ENCODE measurements at regions not wholly inside any gene's neighbourhood (a gene's known extent, or its start where the extent isn't known, plus 50 kb on each side); places are given as distances from the start of the nearest gene placed in this dataset.

DNA sequence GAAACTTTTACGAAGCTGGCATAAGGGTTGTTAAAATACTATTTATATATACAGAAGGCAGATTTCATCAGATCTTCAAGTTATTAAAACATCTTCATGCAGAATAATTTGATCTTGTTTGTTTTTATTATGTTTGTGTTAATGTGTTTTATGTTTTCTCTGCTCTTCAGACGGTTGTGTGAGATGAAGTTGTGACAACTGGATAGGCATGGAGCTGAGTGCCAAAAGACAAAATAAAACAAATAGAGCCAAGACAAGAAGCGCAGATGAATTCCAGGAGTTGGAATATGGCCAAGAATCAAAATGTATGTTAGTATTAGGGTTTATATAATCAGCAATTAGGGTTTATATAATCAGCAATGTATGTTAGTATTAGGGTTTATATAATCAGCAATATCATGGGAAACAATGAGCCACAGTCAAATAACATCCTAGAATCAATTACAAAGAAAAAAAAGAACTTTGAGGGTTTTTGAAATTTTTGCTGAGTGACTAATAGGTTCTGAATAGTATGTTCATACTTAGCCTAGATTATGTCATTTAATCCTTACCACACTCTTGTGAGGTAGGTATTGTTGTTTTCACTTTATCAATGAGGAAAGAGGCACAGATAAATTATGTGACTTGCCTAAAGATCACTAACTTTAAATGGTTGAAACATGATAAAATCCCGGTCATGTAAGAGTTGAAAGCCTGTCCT, 488.0 kb upstream of the STEAP1 start:
- no peak overlapping the region for H3K4me3 ChIP-seq (ENCODE audit: low read depth, low read length)
- no peak for DNase-seq (ENCODE audit: low read depth)
- TF ChIP-seq, protein P1, sequence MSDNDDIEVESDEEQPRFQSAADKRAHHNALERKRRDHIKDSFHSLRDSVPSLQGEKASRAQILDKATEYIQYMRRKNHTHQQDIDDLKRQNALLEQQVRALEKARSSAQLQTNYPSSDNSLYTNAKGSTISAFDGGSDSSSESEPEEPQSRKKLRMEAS (IDR thresholded peaks at IDR 0.05; ENCODE audit: low read depth, low read length): no peak
- TF ChIP-seq MYC (IDR thresholded peaks at IDR 0.05; ENCODE audit: low read depth, low read length): no peak
- TF ChIP-seq, protein P2, sequence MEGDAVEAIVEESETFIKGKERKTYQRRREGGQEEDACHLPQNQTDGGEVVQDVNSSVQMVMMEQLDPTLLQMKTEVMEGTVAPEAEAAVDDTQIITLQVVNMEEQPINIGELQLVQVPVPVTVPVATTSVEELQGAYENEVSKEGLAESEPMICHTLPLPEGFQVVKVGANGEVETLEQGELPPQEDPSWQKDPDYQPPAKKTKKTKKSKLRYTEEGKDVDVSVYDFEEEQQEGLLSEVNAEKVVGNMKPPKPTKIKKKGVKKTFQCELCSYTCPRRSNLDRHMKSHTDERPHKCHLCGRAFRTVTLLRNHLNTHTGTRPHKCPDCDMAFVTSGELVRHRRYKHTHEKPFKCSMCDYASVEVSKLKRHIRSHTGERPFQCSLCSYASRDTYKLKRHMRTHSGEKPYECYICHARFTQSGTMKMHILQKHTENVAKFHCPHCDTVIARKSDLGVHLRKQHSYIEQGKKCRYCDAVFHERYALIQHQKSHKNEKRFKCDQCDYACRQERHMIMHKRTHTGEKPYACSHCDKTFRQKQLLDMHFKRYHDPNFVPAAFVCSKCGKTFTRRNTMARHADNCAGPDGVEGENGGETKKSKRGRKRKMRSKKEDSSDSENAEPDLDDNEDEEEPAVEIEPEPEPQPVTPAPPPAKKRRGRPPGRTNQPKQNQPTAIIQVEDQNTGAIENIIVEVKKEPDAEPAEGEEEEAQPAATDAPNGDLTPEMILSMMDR (IDR thresholded peaks at IDR 0.05; ENCODE audit: low read depth, low read length): no peak
- no peak for TF ChIP-seq POLR2A (IDR thresholded peaks at IDR 0.05; ENCODE audit: extremely low read depth, insufficient read length)

DNA sequence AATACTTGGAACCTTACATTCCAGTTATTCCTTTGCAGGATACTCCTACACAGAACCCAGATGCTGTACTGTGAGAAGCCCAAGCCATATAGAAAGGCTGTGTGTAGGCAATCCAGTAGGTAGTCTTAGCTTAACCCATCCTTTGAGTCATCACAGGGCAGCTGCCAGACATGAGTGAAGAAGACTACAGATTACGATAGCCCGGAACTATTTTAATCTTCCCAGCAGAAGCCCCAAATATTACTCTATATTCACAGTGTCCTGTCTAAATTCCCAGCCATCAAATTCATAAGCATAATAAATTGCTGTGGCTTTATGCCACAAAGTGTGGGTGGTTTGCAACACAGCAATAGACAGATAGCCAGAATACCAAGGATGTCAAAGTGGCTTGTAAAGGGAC, 474.1 kb upstream of the STEAP1 start:
- no peak overlapping the region for H3K4me3 ChIP-seq (ENCODE audit: low read depth, low read length)
- no peak for DNase-seq (ENCODE audit: low read depth)
- TF ChIP-seq, protein P2 (IDR thresholded peaks at IDR 0.05; ENCODE audit: low read depth, low read length): no peak
- TF ChIP-seq, protein P1 (IDR thresholded peaks at IDR 0.05; ENCODE audit: low read depth, low read length): no peak
- no peak for TF ChIP-seq POLR2A (IDR thresholded peaks at IDR 0.05; ENCODE audit: extremely low read depth, insufficient read length)
- no peak for TF ChIP-seq MYC (IDR thresholded peaks at IDR 0.05; ENCODE audit: low read depth, low read length)

DNA sequence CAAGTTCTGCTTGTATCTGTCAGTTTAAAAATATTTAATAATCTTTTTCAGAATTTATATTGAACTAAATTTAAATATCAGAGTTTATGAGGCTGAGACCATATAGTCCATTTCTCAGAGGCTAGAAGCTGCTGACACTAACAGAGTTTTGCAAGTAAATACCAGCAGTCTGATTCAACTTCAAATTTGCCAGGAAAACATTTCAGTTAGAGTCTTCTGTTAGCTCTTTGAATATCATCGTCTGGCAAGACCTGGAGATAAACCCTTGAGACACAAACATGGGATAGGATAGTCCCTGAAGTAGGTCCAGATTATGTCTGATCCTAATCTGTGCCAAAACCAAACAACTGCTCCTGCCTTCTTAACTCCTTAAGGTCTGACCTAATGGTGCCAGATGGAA, 472.8 kb upstream of the STEAP1 start:
- no peak for DNase-seq (ENCODE audit: low read depth)
- no peak overlapping the region for H3K4me3 ChIP-seq (ENCODE audit: low read depth, low read length)
- TF ChIP-seq MYC (IDR thresholded peaks at IDR 0.05; ENCODE audit: low read depth, low read length) (no peak), POLR2A (IDR thresholded peaks at IDR 0.05; ENCODE audit: extremely low read depth, insufficient read length) (no peak)
- TF ChIP-seq, protein P1 (IDR thresholded peaks at IDR 0.05; ENCODE audit: low read depth, low read length): no peak
- TF ChIP-seq, protein P2 (IDR thresholded peaks at IDR 0.05; ENCODE audit: low read depth, low read length): no peak

DNA sequence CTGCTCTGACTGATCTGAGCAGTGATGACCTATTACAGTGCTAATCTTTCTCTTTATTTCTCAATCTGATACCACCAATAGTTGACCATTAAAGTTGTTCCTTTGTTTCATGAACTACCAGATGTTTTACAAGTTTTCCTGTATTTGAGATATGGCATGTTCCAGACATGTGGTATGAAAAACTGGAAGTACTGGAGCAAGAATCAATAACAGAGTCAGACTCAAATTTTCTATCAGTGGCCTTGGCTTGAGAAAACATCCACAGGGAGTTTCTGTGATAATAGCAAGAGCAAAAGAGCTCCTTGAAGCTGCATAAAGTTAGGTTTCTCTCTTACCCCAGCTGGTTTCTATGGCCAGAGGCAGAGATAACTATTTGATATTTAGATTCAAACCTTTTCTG, 469.0 kb upstream of the STEAP1 start:
- DNase-seq (ENCODE audit: low read depth): no peak
- no peak overlapping the region for H3K4me3 ChIP-seq (ENCODE audit: low read depth, low read length)
- TF ChIP-seq, protein P1 (IDR thresholded peaks at IDR 0.05; ENCODE audit: low read depth, low read length): no peak
- TF ChIP-seq MYC (IDR thresholded peaks at IDR 0.05; ENCODE audit: low read depth, low read length) (no peak), POLR2A (IDR thresholded peaks at IDR 0.05; ENCODE audit: extremely low read depth, insufficient read length) (no peak)
- TF ChIP-seq, protein P2 (IDR thresholded peaks at IDR 0.05; ENCODE audit: low read depth, low read length): no peak

DNA sequence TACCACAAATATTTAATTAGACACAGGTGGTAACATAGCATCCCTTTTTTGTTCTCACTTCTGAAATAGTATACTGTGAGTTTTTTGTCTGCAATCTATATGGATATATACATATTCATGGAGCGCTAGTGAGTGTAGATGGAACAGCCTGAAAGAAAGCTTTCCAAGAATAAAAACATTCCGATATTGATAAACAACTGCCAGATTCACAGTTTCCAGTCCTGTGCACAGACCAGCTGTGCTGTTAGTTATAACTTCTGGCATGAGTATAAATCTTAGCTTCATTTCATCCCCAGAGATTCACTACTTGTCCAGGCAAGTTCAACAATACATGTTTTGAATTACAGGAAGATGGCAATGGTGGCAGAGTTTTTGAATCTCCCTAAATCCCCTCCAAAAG, 467.1 kb upstream of the STEAP1 start:
- DNase-seq (ENCODE audit: low read depth): no peak
- TF ChIP-seq MYC (IDR thresholded peaks at IDR 0.05; ENCODE audit: low read depth, low read length): no peak
- TF ChIP-seq, protein P2 (IDR thresholded peaks at IDR 0.05; ENCODE audit: low read depth, low read length): no peak
- TF ChIP-seq, protein P1 (IDR thresholded peaks at IDR 0.05; ENCODE audit: low read depth, low read length): no peak
- TF ChIP-seq POLR2A (IDR thresholded peaks at IDR 0.05; ENCODE audit: extremely low read depth, insufficient read length): no peak
- no peak overlapping the region for H3K4me3 ChIP-seq (ENCODE audit: low read depth, low read length)
